ENCODE measurements at regions not wholly inside any gene's neighbourhood (a gene's known extent, or its start where the extent isn't known, plus 50 kb on each side); places are given as distances from the start of the nearest gene placed in this dataset.

- no peak for DNase-seq (ENCODE audit: low read depth)
Observed at GRCh38 chr2:237150186-237150585, 64.5 kb downstream of the COPS8 start.

GRCh38 chr2:237150831-237151375 lies 65.2 kb downstream of the COPS8 start:
- DNase-seq (ENCODE audit: low read depth) = no peak

GRCh38 chr2:237152361-237152760 lies 66.7 kb downstream of the COPS8 start:
- no peak for DNase-seq (ENCODE audit: low read depth)

GRCh38 chr2:237153181-237153580 lies 67.5 kb downstream of the COPS8 start:
- no peak for DNase-seq (ENCODE audit: low read depth)

- DNase-seq (ENCODE audit: low read depth) = peak; percentile 9
Observed at GRCh38 chr2:237154082-237154638, 68.5 kb downstream of the COPS8 start.

GRCh38 chr2:237154884-237155851 lies 69.5 kb downstream of the COPS8 start:
- DNase-seq (ENCODE audit: low read depth) = no peak

- DNase-seq (ENCODE audit: low read depth) = peak; percentile 19
Observed at GRCh38 chr2:237156031-237156856, 70.6 kb downstream of the COPS8 start.

GRCh38 chr2:237156857-237157779 lies 71.4 kb downstream of the COPS8 start:
- no peak for DNase-seq (ENCODE audit: low read depth)

- no peak for DNase-seq (ENCODE audit: low read depth)
Observed at GRCh38 chr2:237157780-237158102, 72.1 kb downstream of the COPS8 start.

GRCh38 chr2:237158194-237158593 lies 72.5 kb downstream of the COPS8 start:
- DNase-seq (ENCODE audit: low read depth) = no peak

- DNase-seq (ENCODE audit: low read depth) = no peak
Observed at GRCh38 chr2:237159006-237159911, 73.6 kb downstream of the COPS8 start.

GRCh38 chr2:237160271-237160919 lies 74.7 kb downstream of the COPS8 start:
- DNase-seq (ENCODE audit: low read depth) = no peak

GRCh38 chr2:237161189-237161588 lies 75.5 kb downstream of the COPS8 start:
- DNase-seq (ENCODE audit: low read depth) = no peak

GRCh38 chr2:237162959-237163358 lies 77.3 kb downstream of the COPS8 start:
- no peak for DNase-seq (ENCODE audit: low read depth)

GRCh38 chr2:237164474-237165042 lies 78.9 kb downstream of the COPS8 start:
- no peak for DNase-seq (ENCODE audit: low read depth)

GRCh38 chr2:237165405-237166276 lies 80.0 kb downstream of the COPS8 start:
- no peak for DNase-seq (ENCODE audit: low read depth)

- DNase-seq (ENCODE audit: low read depth) = no peak
Observed at GRCh38 chr2:237167038-237167437, 81.3 kb downstream of the COPS8 start.

GRCh38 chr2:237167934-237168333 lies 82.2 kb downstream of the COPS8 start:
- DNase-seq (ENCODE audit: low read depth) = no peak
